Limb (tissue), 2 donors: ENCODE measurements at regions not wholly inside any gene's neighbourhood (a gene's known extent, or its start where the extent isn't known, plus 50 kb on each side); places are given as distances from the start of the nearest gene placed in this dataset.
"Not testable (repeated sequence)": the region's sequence is repeated elsewhere in the genome, so short reads cannot be mapped to it uniquely, and the experiment has no call there.

Source experiments
- DNase-seq, 2 donors: peaks; one replicate each; pipeline ENCODE4 v3.0.0-alpha.2; 2016; ENCODE audit errors: extremely low spot score in 2 of 2

DNA sequence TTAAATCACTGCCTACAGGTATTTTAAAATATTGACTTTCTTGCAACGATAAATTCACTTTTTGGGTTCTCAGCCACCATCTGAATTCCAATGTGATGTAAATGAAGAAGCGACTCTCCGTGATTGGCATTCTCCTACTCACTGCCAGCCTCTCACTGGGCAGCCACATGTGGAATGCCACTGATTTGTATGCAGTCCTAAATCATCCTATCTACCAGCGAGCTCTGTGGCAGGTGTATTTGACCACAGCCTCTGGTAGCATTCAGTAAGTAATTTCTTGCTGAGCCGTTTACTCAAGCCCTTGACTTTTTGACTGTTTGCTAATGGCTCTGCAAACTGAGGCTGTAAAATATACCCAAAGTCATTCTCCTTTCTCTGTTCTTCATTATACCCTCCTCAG lies 559.0 kb upstream of the SLC10A2 start:
- no peak for DNase-seq

DNA sequence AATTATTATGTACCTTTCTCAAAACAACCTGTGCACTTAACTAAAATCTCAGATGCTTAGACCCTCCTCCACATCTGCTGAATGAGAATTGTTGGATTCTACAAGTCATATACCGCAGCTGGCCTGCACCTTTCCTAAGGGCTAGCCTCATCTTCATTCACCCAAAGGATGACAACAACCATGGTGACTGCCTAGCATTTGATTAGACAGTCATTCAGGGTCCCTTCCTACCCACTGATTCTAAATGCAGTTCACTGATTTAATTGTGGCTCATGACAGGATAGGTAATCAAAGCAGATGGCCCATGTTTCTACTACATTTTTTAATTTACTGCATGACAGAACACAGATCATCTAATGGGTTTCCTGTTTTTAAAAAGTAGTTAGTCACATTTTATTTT lies 551.9 kb upstream of the SLC10A2 start:
- no peak for DNase-seq

DNA sequence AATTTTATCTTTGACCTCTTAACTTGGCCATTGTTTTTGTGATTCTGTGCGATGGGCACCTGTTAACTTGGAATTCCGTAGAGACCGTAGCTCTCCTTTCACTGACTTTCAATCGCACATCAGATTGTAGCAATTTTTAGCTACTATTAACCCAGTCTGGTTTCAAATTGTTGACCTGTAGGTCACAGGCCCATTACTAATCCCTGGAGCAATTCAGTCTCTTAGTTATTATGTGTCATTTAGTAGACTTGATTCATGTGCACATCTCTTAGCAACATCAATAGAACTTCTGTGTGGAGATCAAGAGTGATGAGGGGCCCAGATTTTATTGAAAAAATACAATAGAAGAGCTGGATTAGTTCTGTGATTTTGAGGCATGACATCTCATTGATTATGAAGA lies 549.6 kb upstream of the SLC10A2 start:
- DNase-seq = no peak

DNA sequence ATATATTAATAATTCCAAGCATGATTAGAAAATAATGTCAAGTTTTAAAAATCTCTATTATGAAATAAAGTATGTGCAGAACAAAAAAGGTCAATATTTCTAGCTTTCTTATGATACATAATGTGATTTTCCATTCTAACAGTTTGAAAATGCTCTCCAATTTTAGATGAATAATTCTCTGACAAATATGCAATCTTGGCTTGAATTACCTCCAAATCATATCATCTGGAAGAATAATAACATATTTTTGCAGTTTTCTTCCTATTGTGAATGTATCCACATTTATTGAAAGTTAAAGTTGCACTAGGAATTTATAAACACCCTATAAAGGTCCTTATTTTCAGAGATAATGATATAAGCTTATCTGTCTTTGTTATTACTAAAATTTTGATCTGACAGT lies 548.5 kb upstream of the SLC10A2 start:
- DNase-seq = no peak

DNA sequence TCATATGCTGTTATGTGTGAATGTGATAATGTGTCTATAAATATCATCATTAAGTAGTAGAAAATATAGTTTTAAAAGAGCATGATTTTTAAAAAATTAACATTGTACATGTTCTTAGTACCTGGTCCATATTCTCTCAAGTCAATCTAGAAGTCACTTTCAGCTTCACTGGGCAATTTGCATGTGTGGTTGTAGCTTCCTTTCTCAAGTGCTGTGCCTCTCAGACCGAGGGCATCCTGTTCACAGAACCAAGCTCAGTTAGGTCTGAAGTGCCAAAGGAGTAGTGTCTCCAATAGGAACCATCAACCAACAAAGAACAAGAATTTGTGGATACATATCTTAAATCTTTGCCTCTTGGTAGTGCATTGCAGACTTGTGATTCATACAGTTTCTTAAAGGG lies 541.8 kb upstream of the SLC10A2 start:
- no peak for DNase-seq

DNA sequence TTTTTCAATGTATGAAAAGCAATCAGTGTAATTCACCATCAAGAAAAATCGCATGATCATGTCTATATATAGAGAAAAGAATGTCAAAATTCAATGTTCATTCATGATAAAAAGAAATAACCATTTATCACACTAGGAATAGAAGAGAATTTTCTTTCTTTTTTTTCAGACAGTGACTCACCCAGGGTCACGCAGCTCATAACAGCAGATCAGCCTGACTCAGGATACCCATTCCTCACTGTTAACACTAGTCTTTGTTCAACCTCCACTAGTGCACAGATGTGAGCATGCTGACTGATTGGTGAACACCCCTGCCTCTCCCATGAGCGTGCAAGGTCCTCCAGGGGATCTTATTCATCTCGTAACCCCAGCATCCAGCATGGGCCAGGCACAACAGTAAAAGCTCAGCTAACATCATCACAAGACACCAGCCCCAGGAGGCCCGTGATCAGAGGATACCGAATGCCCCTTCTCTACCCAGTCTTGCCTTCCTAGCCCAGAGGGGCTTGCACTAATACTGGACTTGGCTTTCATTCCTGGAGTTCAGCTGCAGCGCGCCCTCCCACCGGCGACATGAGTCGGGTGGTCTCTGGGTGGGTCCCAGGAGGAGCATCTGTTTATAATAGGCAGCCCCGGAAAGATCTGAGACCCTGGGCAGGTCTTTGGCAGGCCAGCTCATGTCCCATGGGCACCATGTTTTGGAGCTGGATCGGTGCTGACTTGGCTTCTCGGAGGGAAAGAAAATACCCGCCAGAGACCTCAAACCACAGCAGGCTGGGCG lies 539.5 kb upstream of the SLC10A2 start:
- no peak for DNase-seq

DNA sequence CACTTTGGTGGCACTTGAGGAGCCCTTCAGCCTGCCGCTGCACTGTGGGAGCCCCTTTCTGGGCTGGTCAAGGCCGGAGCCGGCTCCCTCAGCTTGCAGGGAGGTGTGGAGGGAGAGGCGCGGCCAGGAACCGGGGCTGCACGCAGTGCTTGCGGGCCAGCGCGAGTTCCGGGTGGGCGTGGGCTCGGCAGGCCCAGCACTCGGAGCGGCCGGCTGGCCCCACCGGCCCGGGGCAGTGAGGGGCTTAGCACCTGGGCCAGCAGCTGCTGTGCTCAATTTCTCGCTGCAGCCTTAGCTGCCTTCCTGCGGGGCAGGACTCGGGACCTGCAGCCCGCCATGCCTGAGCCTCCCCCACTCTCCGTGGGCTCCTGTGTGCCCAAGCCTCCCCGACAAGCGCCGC lies 533.7 kb upstream of the SLC10A2 start:
- not testable (repeated sequence) for DNase-seq

DNA sequence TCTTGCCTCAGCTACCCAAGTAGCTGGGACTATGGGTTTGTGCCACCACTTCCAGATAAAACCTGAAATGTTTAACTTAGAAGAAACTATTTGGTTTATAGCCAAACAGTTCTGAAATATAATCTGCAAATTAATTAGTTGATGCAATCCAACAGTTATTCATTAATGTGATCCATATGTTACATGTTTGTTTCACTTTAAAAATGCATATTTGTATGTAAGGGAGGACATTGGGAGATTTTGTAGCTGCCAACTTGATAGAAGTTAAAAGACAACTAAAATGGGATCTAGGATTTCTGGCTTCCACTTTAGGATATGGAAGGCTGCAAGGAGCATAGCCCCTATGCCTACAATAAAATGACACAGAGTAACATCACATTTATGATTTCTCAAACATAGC lies 532.5 kb upstream of the SLC10A2 start:
- no peak for DNase-seq

DNA sequence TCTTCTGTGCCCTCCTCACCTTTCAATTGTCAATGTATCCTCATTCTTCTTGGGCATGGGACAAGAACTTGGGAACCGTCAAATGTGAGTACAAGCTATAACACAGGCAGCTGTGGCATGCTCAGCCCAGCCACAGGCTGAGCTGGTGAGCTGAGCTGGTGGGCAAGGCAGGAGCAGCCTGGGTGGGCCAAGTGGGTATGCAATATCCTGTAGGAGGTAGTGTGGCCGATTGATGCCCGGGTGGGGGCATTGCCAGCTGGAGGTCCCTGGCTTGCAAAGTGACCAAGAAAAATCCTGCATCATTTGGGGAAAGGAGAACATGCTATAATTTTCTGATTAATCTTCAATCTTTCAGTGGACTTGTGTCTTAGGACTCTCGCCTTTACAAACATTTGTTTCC lies 507.2 kb upstream of the SLC10A2 start:
- DNase-seq = no peak

DNA sequence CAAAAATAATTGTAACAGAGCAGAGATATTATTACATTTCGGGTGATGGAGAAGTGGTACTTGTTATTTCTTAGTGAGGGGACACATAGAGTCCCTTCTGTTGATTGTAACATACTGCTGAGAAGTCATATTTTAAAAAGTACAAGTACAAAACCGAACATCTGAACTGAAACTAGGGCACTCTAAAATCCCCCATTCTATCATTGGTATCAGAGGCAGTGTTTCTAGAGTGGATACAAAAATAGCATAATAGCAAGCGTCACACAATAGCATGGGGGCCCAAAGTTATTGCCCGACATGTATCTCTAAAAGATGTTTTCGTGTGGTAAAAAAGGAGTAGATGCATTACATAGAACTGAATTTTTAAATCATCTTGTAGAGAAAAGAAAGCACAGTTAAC lies 502.1 kb upstream of the SLC10A2 start:
- no peak for DNase-seq

DNA sequence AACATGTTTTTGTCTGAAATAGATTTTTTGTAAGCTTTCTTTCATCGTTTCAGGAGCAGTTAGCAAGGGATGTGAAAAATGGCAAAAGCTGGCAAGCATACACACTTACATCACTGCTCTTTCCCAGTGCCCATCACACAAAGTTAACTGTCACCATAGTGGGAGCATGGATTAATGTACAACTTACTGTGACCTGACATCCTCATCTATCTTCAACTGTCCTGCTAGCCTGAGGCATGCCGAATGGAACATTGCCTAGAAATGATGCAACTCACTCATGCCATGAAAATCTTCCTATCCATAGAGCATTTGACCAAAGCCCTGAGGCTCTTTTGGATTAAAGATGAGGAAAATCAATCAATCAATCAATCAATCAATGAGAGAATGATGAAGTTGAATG lies 491.7 kb upstream of the SLC10A2 start:
- no peak for DNase-seq

DNA sequence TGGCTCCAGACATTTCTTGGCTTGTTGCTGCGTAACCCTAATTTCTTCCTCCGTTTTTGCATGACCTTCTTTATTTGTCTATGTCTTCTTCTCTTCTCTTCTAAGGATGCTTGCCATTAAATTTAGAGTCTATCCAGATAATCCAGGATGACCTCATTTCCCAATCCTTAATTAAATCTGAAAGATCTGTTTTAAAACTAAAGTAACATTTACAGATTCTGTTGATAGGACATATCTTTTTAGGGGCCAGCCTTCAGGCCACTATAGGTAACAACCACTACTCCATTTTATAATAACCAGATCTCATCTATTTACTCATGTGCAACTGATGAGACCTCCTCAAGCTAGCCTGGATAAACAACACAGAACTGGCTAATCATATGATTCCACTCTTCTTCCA lies 490.5 kb upstream of the SLC10A2 start:
- DNase-seq = no peak

DNA sequence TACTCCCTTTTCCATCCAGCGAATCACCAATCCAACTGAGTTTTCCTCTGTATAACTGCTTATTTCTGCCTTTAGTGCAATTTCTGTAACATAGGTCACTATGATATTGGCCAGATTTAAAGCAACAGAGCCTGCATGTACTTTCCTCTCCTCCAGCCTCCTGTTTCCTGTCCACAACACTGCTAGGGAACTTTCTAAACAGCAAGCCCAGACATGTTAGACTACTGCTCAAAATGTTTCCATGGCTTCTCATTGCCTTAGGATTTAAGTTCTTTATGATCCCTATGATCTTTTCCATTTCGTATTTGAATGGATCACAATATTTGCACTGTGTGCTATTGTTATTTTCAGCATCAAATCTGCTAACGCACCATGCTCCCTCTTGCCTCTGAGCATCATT lies 481.7 kb upstream of the SLC10A2 start:
- DNase-seq = no peak

DNA sequence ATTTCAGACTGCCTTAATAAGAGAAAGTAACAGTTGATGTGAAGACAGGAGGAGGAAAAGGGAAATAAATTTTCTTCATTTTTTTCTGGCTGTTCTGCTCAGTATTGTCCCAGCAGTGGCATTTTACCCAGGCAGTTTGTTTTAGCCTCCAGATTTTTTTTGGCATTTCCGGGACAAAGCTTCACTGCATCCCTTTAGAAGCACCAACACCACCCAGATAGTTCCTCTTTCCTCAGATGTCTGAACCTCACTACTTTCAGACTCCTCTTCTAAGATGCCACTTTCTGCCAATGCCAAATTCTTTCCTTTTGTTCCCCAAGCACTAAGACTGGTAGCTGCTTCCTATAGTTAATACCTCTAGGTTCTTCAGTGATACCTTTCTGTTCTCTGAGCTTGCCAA lies 480.1 kb upstream of the SLC10A2 start:
- no peak for DNase-seq

DNA sequence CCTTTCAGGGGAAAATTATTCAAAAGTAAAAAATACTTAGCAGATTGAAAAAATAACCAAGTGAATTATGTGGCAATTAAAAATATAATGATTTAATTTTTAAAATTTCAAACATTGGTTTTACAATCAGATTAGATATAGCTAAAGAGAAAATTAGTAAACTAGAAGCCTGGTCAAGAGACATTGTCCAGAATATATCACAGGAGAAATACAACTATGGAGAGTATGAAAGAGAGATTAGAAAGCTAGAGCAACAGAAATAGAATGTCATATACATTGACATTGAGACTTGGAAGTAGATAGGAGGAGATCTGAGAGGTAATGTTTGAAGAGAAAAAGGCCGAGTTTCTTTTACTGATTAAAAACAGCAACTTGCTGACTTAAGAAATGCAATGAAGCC lies 476.4 kb upstream of the SLC10A2 start:
- DNase-seq = no peak

DNA sequence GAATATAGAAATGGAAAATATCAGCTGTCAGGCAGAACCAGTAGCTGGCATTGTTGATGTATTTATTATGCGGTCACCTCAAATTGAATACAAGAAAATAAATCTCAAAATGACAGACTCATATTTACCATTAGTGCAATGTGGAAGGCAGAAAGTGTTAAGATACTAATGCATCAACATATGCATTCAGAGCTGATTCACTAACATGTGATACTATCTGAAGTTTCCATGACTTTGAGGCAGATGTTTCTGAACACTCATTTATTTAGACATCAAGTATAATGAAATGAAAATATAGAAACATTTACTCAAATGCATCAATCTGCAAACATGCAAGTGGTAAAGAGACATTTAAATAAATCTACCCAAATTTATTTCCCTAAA lies 474.2 kb upstream of the SLC10A2 start:
- DNase-seq = no peak

DNA sequence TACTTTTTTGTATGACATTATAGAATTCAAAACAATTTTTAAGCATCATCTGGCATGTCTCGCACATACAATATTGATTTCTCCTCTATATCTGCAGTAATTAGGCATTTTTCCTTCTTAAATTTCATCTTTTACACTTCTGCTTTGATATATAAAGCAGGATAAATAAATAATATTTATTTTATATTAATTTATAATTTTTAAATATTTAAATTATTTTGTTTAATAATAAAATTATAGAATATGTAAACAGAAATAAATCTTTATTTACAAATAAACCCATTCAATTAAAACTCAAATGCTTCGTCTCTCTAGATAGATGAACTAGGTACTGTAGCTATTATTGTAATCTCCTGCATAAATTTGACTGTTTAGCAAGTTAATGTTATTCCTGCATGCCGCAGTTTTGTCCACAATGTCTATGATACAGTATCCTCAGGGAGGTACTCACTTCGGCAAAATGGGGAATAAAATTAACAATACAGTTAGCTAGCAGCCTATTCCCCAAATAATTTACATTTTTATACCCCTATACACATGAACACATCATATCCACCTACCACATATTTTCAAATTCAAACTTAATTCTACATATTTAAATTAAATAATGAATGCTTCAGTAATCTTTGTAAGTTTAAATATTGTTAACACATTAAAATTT lies 473.6 kb upstream of the SLC10A2 start:
- DNase-seq = no peak

DNA sequence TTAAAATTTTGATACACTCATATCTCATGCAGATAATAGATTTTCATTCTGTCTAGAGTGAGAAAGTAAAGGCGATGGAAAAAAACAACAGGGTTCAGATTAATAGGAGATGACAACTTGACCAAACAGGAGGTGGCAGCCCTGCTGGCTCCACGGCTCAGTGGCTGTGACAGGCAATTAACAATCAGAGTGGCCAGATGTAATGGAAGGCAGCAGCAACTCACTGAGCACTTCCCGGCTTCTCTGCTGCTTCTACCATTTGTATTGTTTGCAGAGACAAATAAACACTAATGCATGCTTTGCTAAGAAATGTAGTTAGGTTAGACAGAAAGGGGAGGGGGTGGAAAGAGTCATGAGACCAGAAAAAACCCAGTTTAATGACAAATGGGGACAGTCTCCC lies 473.0 kb upstream of the SLC10A2 start:
- peak in 1 of 2 donors; percentile 30 for DNase-seq

DNA sequence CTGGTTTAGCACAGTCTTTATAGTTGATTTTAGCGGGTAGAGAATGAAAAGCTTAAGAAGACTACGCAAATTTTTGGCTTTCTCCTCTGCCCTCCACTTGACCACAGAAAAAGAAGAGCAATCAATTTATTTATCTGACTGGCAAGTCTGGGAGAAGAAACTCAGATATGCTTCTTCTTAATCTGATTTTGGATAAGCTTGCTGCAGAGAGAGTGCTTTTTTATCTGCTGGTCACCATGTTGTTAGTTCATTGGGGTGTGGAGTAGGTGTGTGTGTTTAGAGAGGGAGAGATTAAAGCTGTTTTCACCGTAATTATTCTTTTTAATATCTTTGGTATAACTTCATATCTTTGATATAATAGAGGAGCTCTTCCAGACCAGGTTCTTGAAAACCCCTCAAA lies 471.4 kb upstream of the SLC10A2 start:
- DNase-seq = no peak

DNA sequence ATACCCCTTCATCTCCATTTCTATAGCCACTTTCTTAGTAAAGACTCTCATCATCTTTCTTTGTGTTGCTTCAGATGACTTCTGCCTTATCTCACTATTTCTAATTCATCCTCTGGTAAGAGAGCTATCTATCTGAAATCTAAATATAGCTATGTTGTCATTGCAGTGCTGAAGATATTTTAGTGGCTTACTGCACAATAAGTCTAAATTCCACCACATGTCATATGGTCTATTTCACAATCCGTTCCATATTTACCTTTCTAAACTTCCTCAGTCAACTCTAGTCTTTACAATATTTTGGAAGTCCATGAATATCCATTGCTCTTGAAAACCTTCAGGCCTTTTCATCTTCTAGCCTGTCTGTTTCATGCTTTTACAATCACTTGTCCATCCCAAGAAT lies 465.1 kb upstream of the SLC10A2 start:
- no peak for DNase-seq

DNA sequence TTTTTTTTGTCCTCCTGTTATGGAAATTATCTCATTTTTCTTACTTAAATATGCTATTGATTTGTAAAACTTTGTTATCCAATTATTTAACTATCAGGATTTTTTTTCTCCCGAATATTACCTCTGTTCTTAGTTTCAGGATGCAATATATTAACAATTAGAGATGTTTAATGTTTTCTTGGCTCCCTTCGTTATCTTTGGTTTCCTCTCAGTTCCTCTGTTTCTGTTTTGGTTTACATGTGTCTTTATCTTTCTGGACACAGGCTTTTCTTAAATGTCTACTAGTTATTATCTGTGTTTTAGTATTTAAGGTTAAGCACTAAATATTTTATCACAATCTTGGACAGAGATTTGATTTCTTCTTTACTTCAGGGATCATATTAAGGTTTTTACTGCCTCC lies 462.2 kb upstream of the SLC10A2 start:
- DNase-seq = no peak

DNA sequence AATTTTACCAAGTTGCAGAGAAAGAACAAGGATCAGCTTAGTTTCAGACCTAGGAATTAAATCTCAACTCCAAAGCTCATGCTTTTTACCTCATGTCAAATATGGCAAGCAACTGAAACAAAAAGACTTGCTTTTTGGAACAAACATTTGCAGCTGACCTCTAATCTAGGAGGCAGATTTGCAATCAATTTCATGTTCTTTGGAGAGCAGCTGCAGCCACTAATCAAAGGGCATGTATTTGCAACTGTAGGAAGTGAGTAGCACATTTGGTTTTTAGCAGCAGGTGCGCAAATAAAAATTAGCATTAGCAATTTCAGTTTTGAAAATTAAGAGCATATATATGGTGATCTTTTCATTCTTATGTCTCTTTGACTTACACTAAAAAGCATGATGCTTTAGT lies 459.3 kb upstream of the SLC10A2 start:
- no peak for DNase-seq

DNA sequence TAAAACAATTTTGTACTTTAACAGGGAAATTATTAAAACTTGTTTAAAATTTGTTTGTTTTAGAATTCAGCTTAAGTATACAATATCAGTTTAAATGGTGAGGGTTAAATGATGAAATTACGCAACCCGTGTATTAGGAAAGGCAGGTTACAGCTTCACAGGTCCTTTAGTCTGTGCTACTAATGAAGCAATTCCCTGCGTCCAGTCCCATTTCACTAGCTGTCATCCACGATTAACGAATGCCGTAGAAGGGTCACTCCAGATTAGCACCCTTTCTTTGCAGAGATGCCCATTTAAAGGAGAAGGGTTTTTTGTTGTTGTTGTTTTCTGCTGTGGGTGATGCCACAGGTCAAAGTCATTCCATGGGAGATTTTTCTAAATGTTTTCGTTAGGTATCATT lies 457.6 kb upstream of the SLC10A2 start:
- no peak for DNase-seq

DNA sequence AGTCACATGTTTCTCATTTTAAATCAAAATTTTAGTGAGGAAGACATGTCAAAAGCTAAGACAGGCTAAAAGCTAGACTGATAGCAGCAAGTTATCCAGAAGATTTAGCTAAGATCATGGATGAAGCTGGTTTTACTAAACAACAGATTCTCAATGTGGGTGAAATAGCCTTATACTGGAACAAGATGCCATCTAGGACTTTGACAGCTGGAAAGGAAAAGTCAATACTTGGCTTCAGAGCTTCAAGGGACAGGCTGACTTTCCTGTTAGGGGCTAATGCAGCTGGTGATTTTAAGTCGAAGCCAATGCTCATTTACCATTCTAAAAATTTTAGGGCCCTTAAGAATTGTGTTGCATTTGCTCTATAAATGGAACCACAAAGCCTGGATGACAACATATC lies 455.3 kb upstream of the SLC10A2 start:
- DNase-seq = no peak
